HG02973 (cell line): ENCODE measurements at regions not wholly inside any gene's neighbourhood (a gene's known extent, or its start where the extent isn't known, plus 50 kb on each side); places are given as distances from the start of the nearest gene placed in this dataset.

Experiments used
- ATAC-seq: cut with Tn5 transposase; IDR thresholded peaks from one replicate; pipeline ENCODE4 v1.9.1; 2021; ENCODE audit warnings: moderate library complexity; ENCODE audit not compliant: unreplicated experiment

GRCh38 chr13:105825071-105825470 lies 710.4 kb downstream of the EFNB2 start:
- ATAC-seq, result no peak

GRCh38 chr13:105821337-105821736 lies 714.1 kb downstream of the EFNB2 start:
- no peak for ATAC-seq

GRCh38 chr13:105820415-105820814 lies 715.0 kb downstream of the EFNB2 start:
- ATAC-seq, result no peak

GRCh38 chr13:105817498-105817897 lies 718.0 kb downstream of the EFNB2 start:
- ATAC-seq, result no peak

- ATAC-seq, result no peak
Observed at GRCh38 chr13:105816994-105817393, 718.5 kb downstream of the EFNB2 start.

GRCh38 chr13:105814902-105815250 lies 720.6 kb downstream of the EFNB2 start:
- no peak for ATAC-seq

GRCh38 chr13:105814219-105814901 lies 721.1 kb downstream of the EFNB2 start:
- ATAC-seq, result no peak

GRCh38 chr13:105806628-105806920 lies 728.9 kb downstream of the EFNB2 start:
- no peak for ATAC-seq

- no peak for ATAC-seq
Observed at GRCh38 chr13:105805892-105806627, 729.4 kb downstream of the EFNB2 start.

- no peak for ATAC-seq
Observed at GRCh38 chr13:105804561-105805190, 730.8 kb downstream of the EFNB2 start.

GRCh38 chr13:105799155-105799554 lies 736.3 kb downstream of the EFNB2 start:
- no peak for ATAC-seq

- no peak for ATAC-seq
Observed at GRCh38 chr13:105798541-105798940, 736.9 kb downstream of the EFNB2 start.

GRCh38 chr13:105796081-105796480 lies 739.4 kb downstream of the EFNB2 start:
- no peak for ATAC-seq

GRCh38 chr13:105790923-105791322 lies 744.5 kb downstream of the EFNB2 start:
- no peak for ATAC-seq

- no peak for ATAC-seq
Observed at GRCh38 chr13:105788530-105788929, 746.9 kb downstream of the EFNB2 start.

- ATAC-seq, result no peak
Observed at GRCh38 chr13:105787632-105788031, 747.8 kb downstream of the EFNB2 start.

GRCh38 chr13:105785436-105785835 lies 750.0 kb downstream of the EFNB2 start:
- no peak for ATAC-seq

GRCh38 chr13:105783261-105783660 lies 752.2 kb downstream of the EFNB2 start:
- ATAC-seq, result no peak

GRCh38 chr13:105778196-105778595 lies 757.3 kb downstream of the EFNB2 start:
- no peak for ATAC-seq

GRCh38 chr13:105774739-105775460 lies 760.6 kb downstream of the EFNB2 start:
- ATAC-seq, result no peak

GRCh38 chr13:105773863-105774538 lies 761.5 kb downstream of the EFNB2 start:
- no peak for ATAC-seq
